ENCODE measurements at regions not wholly inside any gene's neighbourhood (a gene's known extent, or its start where the extent isn't known, plus 50 kb on each side); places are given as distances from the start of the nearest gene placed in this dataset.

- TF ChIP-seq CTCF (IDR thresholded peaks at IDR 0.05): no peak
- TF ChIP-seq POLR2A (IDR thresholded peaks at IDR 0.05): no peak
- DNase-seq: no peak
- intact Hi-C loops (cut with DNase I; ENCODE audit: low total_unique reads): no loop called here
Observed at GRCh38 chr10:28982974-28983373, 305.7 kb downstream of the BAMBI start.

DNA sequence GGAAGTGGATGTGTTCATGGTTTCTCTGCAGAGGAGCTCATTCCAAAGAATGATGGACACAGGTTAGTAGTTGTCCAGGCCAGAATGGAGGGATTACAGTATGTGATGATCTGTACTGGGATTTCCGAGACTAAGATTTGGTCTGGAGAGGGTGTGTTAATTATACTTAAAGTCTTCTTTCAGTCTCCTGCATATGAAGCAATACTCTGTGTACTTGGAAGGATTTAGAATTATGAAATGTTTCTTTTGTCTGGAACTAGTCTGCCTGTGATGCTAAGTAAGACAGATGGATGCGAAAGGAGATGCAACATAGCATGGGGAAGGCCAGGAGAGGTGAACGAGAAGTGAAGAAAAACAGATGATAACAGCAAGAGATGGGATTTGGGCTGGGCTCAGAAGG lies 305.1 kb upstream of the LYZL1 start:
- 61 to 64% methylated on average over 3 of the region's 3 CpGs for WGBS, 2 donors
- Histone ChIP-seq H3K9me3 (no peaks in the 10 kb centered on the region), H3K4me3 (no peak overlapping the region), H3K4me1 (no peaks in the 10 kb centered on the region), H3K36me3 (ENCODE audit: low read depth, missing control alignments) (no peaks in the 10 kb centered on the region), H3K27me3 (no peaks in the 10 kb centered on the region), H3K27ac (no peak overlapping the region)
- DNase-seq: no peak
- TF ChIP-seq POLR2A (IDR thresholded peaks at IDR 0.05) (no peak), CTCF (IDR thresholded peaks at IDR 0.05) (no peak)
- intact Hi-C loops (cut with DNase I; ENCODE audit: low total_unique reads): no loop called here

More at GRCh38 chr10:28982974-28983373, 305.7 kb downstream of the BAMBI start:
- WGBS, 2 donors: 58 to 61% methylated on average over 6 of the region's 6 CpGs
- Histone ChIP-seq H3K36me3 (ENCODE audit: low read depth, missing control alignments) (no peaks in the 10 kb centered on the region), H3K27ac (no peak overlapping the region), H3K4me1 (no peaks in the 10 kb centered on the region), H3K27me3 (no peaks in the 10 kb centered on the region), H3K9me3 (no peaks in the 10 kb centered on the region), H3K4me3 (no peak overlapping the region)

GRCh38 chr10:28984431-28984830 lies 304.4 kb upstream of the LYZL1 start:
- intact Hi-C loops (cut with DNase I; ENCODE audit: low total_unique reads): no loop called here
- WGBS, 2 donors: 67 to 72% methylated on average over 6 of the region's 6 CpGs
- TF ChIP-seq POLR2A (IDR thresholded peaks at IDR 0.05) (no peak), CTCF (IDR thresholded peaks at IDR 0.05) (no peak)
- no peak for DNase-seq
- Histone ChIP-seq H3K27ac (no peak overlapping the region), H3K36me3 (ENCODE audit: low read depth, missing control alignments) (no peaks in the 10 kb centered on the region), H3K9me3 (no peaks in the 10 kb centered on the region), H3K27me3 (no peaks in the 10 kb centered on the region), H3K4me3 (no peak overlapping the region), H3K4me1 (no peaks in the 10 kb centered on the region)

DNA sequence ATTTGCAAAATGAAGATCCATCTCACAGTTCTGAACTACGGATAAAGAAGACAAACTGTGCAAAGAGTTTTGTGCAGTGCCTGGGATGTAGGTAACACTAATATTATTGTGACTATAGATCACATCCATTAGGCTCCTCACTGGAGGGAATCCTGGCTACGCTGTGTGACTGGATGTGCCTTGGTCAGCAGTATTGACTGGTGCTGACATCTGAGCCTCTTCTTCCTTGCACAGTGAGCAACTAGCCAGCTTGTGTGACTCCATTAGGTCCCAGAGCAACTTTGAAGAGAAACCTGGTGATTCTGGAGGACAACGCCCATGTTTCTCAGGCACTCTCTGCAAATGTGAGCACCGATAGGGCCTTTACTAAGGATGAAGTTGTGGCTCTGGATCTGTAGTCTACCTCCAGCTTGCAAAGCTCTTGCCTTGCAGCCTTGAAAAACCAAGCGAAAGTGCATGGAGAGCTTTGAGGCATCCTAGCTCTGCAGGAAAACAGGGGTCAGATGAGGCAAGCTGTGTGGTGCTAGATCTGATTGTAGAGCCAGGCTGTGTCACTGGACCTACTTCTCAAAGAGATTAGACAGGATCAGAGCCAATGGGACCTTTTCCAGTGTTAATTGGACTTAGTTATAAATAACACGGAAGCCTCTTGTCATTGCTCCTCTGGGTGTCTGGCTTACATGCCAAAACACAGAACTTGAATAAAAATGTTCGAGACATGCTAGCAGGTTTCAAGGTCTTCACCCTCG lies 303.6 kb upstream of the LYZL1 start:
- Histone ChIP-seq H3K4me3 (no peak overlapping the region), H3K9me3 (no peaks in the 10 kb centered on the region), H3K27ac (no peak overlapping the region), H3K27me3 (no peaks in the 10 kb centered on the region), H3K36me3 (ENCODE audit: low read depth, missing control alignments) (no peaks in the 10 kb centered on the region), H3K4me1 (no peaks in the 10 kb centered on the region)
- no peak for TF ChIP-seq CTCF (IDR thresholded peaks at IDR 0.05)
- WGBS, 2 donors: 74 to 83% methylated on average over 7 to 8 of the region's 8 CpGs
- no peak for DNase-seq
- intact Hi-C loops (cut with DNase I; ENCODE audit: low total_unique reads): no loop called here
